Globus pallidus (tissue), 1 donor: ENCODE measurements at regions not wholly inside any gene's neighbourhood (a gene's known extent, or its start where the extent isn't known, plus 50 kb on each side); places are given as distances from the start of the nearest gene placed in this dataset.
"Not testable (repeated sequence)": the region's sequence is repeated elsewhere in the genome, so short reads cannot be mapped to it uniquely, and the experiment has no call there.

ENCODE experiments used
- DNase-seq: peaks from one replicate; pipeline ENCODE4 v3.0.0-alpha.2; 2015; ENCODE audit warnings: low spot score

GRCh38 chr3:187536185-187536584 lies 134.0 kb downstream of the SST start:
- no peak for DNase-seq

- no peak for DNase-seq
Observed at GRCh38 chr3:187533797-187534196, 136.4 kb downstream of the SST start.

DNA sequence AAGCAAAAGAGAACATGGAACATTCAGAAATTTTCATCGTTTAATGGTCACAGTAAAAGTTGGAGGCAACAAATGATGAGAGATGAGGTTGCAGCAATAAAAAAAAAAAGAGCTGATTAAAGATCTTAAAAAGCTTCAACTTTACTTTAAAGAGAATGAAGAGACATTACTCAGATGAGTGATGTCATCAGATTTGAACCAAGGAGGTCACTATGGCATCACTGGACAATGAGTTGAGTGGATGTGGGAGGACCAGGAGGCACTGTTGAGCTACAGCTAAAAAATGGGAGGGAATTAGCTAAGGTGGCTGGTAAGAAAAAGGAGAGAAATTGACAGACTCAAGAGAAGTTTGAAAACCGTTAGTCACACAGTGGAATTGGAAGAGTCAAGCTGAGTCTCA lies 138.4 kb downstream of the SST start:
- no peak for DNase-seq

DNA sequence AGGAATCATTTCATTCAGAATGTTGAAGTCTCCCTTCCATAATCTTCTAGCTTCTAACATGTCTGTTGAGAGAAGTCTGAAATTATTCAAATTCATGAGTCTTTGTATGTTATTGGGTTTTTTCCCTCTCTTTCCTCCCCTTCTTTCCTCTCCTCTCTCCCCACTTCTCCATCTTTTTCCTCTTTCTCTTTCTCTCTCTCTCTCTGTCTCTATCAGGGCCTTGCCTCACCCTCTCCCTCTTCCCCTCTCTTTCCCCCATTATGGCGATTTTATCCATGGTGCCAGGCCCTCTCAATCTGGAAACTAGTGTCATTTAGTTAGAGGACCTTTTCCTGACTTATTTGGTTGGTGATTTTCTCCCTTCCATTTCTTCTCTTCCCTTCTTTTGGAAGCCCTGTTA lies 147.3 kb downstream of the SST start:
- DNase-seq, result no peak

- no peak for DNase-seq
Observed at GRCh38 chr3:187522293-187522692, 147.9 kb downstream of the SST start.

GRCh38 chr3:187521546-187521945 lies 148.6 kb downstream of the SST start:
- DNase-seq, result no peak

- no peak for DNase-seq
Observed at GRCh38 chr3:187520027-187520945, 149.9 kb downstream of the SST start.

DNA sequence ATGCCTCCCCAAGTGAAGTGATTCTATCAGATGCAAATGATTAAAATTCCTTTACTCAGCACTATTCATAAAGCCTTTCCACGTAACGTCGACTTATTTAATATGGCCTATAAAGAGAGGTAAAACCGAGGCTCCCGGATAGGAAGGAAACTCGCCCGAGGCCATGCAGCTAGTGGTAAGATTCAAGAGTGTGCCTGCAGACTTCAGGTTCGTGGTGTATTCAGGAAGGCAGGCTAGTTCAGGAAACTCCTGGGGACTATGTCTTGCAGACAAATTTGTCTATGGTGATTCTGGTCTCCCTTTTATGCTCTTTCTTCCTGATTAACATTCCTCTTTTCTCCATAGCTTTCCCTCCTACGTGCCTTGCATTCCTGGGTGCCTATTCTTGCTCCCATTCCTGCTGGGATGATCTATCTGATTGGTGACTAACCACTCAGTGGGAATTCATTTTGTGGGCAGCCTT lies 150.7 kb downstream of the SST start:
- DNase-seq, result no peak

- DNase-seq, result no peak
Observed at GRCh38 chr3:187518616-187519015, 150.4 kb downstream of the RTP4 start.

- no peak for DNase-seq
Observed at GRCh38 chr3:187518207-187518606, 150.0 kb downstream of the RTP4 start.

- DNase-seq, result no peak
Observed at GRCh38 chr3:187516446-187517185, 148.4 kb downstream of the RTP4 start.

DNA sequence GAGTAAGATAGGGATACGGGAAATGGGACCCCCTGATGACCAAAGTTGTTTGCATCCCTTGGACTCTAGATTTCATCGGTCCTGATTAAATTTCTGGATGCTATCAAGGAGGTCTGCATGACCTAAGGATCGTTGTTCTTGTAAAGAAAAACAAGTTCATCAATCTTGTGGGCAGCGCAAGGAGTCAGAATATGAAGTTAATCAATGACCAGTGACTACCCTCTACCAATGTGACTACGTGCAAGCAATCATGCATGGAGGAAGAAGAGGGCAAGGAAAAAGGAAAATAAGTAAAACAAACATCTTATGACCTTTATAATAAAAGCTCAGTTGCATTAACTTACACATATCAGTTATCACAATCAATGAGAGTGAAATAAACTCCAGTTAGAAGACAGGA lies 139.7 kb downstream of the RTP4 start:
- no peak for DNase-seq

DNA sequence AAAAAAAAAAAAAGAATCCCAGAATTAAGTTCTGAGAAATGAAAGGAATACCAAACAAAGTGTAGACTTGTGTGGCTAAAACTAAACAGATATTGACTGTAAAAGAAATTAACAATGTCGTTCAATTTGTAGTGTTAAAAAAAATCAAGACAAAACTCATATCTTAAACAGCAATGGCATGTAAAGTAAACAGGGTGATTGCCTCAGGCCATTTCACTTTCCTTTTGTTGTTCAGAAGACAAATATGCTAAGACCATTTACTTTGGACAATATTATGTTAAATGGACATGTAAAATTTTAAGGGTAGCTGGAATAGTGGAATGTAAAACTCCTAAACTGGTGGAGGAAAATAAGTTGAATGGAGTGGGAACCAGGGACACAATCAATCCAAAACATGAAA lies 139.1 kb downstream of the RTP4 start:
- no peak for DNase-seq

DNA sequence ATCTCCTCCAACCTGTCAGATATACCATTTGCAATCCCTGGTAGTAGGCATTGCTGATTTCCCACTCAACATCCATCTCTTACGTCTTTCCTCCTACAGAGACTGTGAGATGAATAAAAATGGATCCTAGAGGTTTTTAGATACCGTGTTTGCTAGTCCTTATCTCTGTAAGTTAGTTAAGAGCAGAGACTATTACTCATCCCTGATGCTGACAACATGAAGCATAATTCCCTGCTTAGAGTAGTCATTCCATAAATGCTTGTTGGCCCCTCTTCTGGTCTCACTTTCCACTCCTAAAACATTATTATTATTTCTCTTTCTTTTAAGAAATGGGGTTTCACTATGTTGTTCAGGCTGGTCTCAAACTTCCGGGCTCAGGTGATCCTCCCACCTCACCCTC lies 136.2 kb downstream of the RTP4 start:
- no peak for DNase-seq

DNA sequence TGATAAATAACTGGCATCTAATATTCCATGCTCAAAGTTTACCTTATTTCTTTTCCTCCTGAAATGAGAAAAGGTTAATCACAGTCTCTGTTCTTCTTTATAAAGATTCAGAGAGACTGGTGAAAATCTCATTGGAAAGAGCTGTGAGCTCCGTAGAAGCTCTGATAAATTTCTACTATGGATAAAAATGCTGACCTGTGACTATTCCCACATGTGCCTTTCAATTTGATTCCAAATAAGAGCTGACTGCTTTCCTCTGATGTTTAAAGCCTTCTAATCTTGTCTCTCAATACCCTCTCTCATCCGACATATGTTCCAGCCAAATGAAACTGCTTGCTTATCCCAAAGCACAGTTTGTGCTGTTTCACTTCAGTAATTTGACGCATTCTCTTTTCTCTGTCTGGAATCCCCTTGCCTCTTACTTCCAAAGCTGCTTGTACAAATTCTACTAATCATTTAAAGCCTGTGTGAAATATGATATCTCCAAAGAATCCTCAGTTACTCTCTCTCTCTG lies 130.1 kb downstream of the RTP4 start:
- no peak for DNase-seq

DNA sequence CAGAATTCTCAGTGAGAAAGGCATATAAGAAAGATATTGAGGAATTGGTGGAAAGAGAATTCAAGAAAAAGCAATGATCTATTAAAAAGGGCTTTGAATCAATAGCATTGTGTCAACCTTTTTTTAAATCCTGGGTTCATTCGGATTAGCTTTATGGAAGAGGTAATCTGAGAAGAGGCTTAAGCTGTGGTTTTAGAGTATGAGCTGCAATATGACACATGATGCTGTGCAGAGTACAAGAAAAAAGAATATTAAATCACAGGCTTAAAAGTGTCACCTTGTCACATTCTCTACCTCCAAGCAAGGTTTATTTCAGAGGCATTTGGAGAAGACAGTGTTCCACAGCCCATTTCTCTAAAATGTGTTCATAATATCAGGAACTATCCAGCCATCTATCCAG lies 128.9 kb downstream of the RTP4 start:
- DNase-seq, result no peak

DNA sequence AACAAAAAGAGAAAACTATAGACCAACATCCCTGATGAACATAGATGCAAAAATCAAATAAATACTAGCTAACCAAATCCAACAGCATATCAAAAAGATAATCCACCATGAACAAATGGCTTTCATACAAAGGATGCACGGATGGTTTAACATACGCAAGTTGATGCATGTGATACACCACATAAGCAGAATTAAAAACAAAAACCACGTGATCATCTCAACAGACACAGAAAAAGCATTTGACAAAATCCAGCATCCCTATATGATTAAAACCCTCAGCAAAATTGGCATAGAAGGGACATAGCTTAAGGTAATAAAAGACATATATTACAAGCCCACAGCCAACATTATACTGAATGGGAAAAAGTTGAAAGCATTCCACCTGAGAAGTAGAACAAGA lies 125.9 kb downstream of the RTP4 start:
- DNase-seq, result not testable (repeated sequence)

- DNase-seq, result no peak
Observed at GRCh38 chr3:187491371-187491770, 123.2 kb downstream of the RTP4 start.

GRCh38 chr3:187490366-187490765 lies 122.2 kb downstream of the RTP4 start:
- DNase-seq, result no peak

DNA sequence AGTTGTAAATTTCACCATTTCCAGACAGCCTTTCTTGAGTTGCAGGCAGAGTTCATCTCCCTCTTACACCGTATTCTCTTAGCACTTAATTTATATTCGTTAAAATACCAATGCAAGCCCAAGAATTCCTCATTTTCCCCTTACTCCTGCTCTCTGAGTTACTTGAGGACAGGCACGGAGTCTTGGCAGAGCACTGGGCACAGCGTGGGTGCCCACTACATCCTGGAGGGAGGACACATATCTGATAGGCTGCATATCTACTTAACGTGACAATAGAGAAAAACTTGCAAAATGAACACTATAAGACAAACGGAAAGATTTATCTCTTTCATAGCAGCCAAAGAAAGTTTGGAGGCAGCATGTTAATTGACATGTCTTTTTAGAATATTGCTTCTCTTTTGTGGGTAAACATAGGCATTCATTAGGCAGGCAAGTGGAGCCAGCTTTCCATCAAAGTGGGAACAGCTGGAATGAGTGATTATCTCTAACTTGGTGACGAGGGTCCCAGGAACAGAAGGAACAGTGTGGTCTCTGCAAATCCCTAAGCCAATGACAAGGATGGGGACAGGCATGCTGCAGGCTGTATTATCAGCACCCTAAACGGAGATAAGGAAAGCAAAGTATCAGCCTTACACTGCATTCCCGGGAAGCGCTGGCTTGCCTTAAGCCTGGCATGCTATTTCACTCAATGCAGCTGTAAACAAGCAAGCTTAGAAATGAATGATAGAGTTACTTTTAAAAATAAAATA lies 116.5 kb downstream of the RTP4 start:
- DNase-seq, result no peak

DNA sequence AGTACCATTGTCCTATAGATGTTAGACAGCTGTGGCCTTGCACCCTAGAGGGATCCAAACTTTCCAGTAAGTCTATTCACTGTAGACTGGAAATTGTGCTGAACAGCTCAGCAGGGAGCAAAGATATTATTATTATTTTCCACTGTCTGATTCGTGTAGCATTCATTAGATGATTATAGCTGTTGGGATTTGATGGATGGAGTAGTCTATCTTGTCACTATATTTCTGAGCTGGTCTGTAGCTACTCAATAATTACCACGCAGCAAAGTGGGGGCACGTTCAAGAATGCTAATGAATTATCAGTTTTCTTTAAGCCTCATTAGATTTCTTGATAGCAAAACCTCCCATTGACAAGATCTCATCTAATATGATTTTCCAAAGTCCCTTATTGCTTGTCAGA lies 113.2 kb downstream of the RTP4 start:
- DNase-seq, result no peak

GRCh38 chr3:187475613-187476012 lies 107.4 kb downstream of the RTP4 start:
- DNase-seq, result not testable (repeated sequence)
